Smooth muscle cell (in vitro differentiated cells): ENCODE measurements at regions not wholly inside any gene's neighbourhood (a gene's known extent, or its start where the extent isn't known, plus 50 kb on each side); places are given as distances from the start of the nearest gene placed in this dataset.

Experiments
- DNase-seq: peaks from one replicate; lab custom pipeline; 2025; ENCODE audit not compliant: unreplicated experiment; lab: John Stamatoyannopoulos, UW
- H2AFZ ChIP-seq: fragments of 200-600 bp; sonication (generic); 2 replicates; pipeline ENCODE4 v1.6.0; 2016; ENCODE audit warnings: antibody characterized with exemption, low read depth, mild to moderate bottlenecking
- H3F3A ChIP-seq: fragments of 200-600 bp; sonication (generic); 2 replicates; pipeline ENCODE4 v1.6.0; 2017; ENCODE audit warnings: antibody characterized with exemption, low read depth
- H3K27ac ChIP-seq: fragments of 200-600 bp; sonication (generic); 2 replicates; pipeline ENCODE4 v1.5.1; 2016; ENCODE audit warnings: low read depth, mild to moderate bottlenecking
- H3K27me3 ChIP-seq: fragments of 200-600 bp; sonication (generic); 2 replicates; pipeline ENCODE4 v1.6.1; 2016; ENCODE audit warnings: low read depth, mild to moderate bottlenecking
- H3K36me3 ChIP-seq: fragments of 200-600 bp; sonication (generic); 2 replicates; pipeline ENCODE4 v1.5.1; 2016; ENCODE audit warnings: low read depth
- H3K4me1 ChIP-seq: fragments of 200-600 bp; sonication (generic); 2 replicates; pipeline ENCODE4 v1.5.1; 2016; ENCODE audit warnings: low read depth
- H3K4me2 ChIP-seq: fragments of 200-600 bp; sonication (generic); 2 replicates; pipeline ENCODE4 v1.6.0; 2016; ENCODE audit warnings: mild to moderate bottlenecking
- H3K4me3 ChIP-seq: fragments of 200-600 bp; sonication (generic); 2 replicates; pipeline ENCODE4 v1.5.1; 2016; ENCODE audit warnings: mild to moderate bottlenecking
- H3K79me2 ChIP-seq: fragments of 200-600 bp; sonication (generic); 2 replicates; pipeline ENCODE4 v1.6.0; 2016; ENCODE audit warnings: low read depth, mild to moderate bottlenecking
- H3K9ac ChIP-seq: fragments of 200-600 bp; sonication (generic); 2 replicates; pipeline ENCODE4 v1.6.0; 2016; ENCODE audit warnings: low read depth
- H3K9me3 ChIP-seq: fragments of 200-600 bp; sonication (generic); replicated peaks from 2 replicates; pipeline ENCODE4 v1.5.1; 2016; ENCODE audit warnings: low read depth
- H4K20me1 ChIP-seq: fragments of 200-600 bp; sonication (generic); 2 replicates; pipeline ENCODE4 v1.6.0; 2016; ENCODE audit warnings: low read depth
- WGBS: methylation state at CpG from one replicate; pipeline ENCODE4 v1.1.7; 2016; ENCODE audit warnings: low lambda C conversion rate; 5-methylcytosine and 5-hydroxymethylcytosine counted together
- TF ChIP-seq, protein P1 (sequence below): fragments of 200-600 bp; sonication (generic); IDR thresholded peaks from 2 replicates; pipeline ENCODE4 v1.5.1; 2017; ENCODE audit warnings: borderline replicate concordance, mild to moderate bottlenecking, antibody characterized with exemption; ENCODE audit not compliant: insufficient read depth, poor library complexity, severe bottlenecking

DNA sequence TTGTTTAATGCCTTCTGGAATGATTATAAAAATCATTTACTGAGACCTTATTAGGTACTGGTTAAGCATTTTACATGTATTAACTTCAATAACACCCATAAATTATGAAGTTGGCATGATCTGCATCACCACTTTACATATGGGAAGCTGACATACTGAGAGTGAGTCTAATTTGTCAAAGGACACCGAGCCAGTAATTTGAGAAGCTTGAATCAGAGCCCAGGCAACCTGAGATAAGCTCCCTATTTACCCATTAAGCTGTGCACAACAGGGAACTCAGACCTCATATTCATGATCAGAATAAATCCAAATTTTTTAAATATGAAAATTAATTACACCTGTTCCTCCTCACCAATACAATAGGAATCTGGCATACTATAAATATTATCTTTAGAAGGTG, 247.9 kb upstream of the EPHA5 start:
- TF ChIP-seq, protein P1, sequence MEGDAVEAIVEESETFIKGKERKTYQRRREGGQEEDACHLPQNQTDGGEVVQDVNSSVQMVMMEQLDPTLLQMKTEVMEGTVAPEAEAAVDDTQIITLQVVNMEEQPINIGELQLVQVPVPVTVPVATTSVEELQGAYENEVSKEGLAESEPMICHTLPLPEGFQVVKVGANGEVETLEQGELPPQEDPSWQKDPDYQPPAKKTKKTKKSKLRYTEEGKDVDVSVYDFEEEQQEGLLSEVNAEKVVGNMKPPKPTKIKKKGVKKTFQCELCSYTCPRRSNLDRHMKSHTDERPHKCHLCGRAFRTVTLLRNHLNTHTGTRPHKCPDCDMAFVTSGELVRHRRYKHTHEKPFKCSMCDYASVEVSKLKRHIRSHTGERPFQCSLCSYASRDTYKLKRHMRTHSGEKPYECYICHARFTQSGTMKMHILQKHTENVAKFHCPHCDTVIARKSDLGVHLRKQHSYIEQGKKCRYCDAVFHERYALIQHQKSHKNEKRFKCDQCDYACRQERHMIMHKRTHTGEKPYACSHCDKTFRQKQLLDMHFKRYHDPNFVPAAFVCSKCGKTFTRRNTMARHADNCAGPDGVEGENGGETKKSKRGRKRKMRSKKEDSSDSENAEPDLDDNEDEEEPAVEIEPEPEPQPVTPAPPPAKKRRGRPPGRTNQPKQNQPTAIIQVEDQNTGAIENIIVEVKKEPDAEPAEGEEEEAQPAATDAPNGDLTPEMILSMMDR: no peak
- WGBS: 68% methylated on average over 1 of the region's 1 CpG
- DNase-seq: no peak
- Histone ChIP-seq H3K9me3 (no peaks in the 10 kb centered on the region), H3F3A (no peaks in the 10 kb centered on the region), H3K9ac (no peak overlapping the region), H3K36me3 (no peaks in the 10 kb centered on the region), H2AFZ (no peak overlapping the region), H3K4me1 (peaks cover 8% of the 10 kb centered on the region), H3K27me3 (no peaks in the 10 kb centered on the region), H3K4me2 (no peak overlapping the region), H3K27ac (no peak overlapping the region), H4K20me1 (no peaks in the 10 kb centered on the region), H3K4me3 (no peak overlapping the region), H3K79me2 (no peaks in the 10 kb centered on the region)

DNA sequence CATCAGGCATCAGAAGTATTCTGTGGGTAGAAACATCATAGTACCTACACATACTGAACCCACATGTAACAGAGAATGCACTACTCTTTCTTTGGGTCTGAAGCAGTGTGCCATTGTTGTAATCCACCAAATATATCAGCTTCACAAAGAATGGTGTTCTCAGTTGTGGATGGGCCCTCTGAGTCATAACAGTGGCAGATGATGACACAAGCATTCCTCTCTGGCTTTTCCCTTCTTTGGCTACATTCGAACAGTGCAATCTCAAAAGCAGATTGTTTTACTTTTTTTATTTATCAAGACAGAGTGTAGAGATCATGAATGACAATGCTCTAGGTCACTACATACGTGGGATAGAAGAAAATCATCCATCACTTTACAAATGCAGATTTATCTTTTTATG, 247.2 kb upstream of the EPHA5 start:
- no peak overlapping the region for H2AFZ ChIP-seq
- H4K20me1 ChIP-seq: no peaks in the 10 kb centered on the region
- no peak overlapping the region for H3K4me3 ChIP-seq
- no peak for DNase-seq
- TF ChIP-seq, protein P1: no peak
- H3K4me1 ChIP-seq: peaks cover 8% of the 10 kb centered on the region
- no peaks in the 10 kb centered on the region for H3F3A ChIP-seq
- no peaks in the 10 kb centered on the region for H3K9me3 ChIP-seq
- no peak overlapping the region for H3K9ac ChIP-seq
- WGBS: 39% methylated on average over 2 of the region's 2 CpGs
- H3K36me3 ChIP-seq: no peaks in the 10 kb centered on the region
- no peaks in the 10 kb centered on the region for H3K27me3 ChIP-seq
- peak overlapping the region; percentile 35 for H3K4me2 ChIP-seq
- H3K79me2 ChIP-seq: no peaks in the 10 kb centered on the region
- H3K27ac ChIP-seq: peak overlapping the region; percentile 28

- H4K20me1 ChIP-seq: no peaks in the 10 kb centered on the region
- no peak for DNase-seq
- H3K4me3 ChIP-seq: no peak overlapping the region
- H3K36me3 ChIP-seq: no peaks in the 10 kb centered on the region
- H3K4me2 ChIP-seq: no peak overlapping the region
- TF ChIP-seq, protein P1: no peak
- WGBS: 76% methylated on average over 1 of the region's 1 CpG
- H3K9ac ChIP-seq: no peak overlapping the region
- H2AFZ ChIP-seq: no peak overlapping the region
- H3K27ac ChIP-seq: no peak overlapping the region
- H3K9me3 ChIP-seq: no peaks in the 10 kb centered on the region
- no peaks in the 10 kb centered on the region for H3K4me1 ChIP-seq
- H3K79me2 ChIP-seq: no peaks in the 10 kb centered on the region
- no peaks in the 10 kb centered on the region for H3F3A ChIP-seq
- H3K27me3 ChIP-seq: no peaks in the 10 kb centered on the region
These were observed 241.4 kb upstream of the EPHA5 start for GRCh38 chr4:65911720-65912119.

GRCh38 chr4:65893957-65894755, 223.9 kb upstream of the EPHA5 start:
- TF ChIP-seq, protein P1: no peak
- H3K79me2 ChIP-seq: no peaks in the 10 kb centered on the region
- no peak overlapping the region for H3K4me2 ChIP-seq
- H3K4me3 ChIP-seq: no peak overlapping the region
- H2AFZ ChIP-seq: no peak overlapping the region
- no peaks in the 10 kb centered on the region for H3K27me3 ChIP-seq
- WGBS: 66% methylated on average over 6 of the region's 6 CpGs
- no peaks in the 10 kb centered on the region for H3K4me1 ChIP-seq
- DNase-seq: no peak
- no peaks in the 10 kb centered on the region for H3K9me3 ChIP-seq
- H3F3A ChIP-seq: no peaks in the 10 kb centered on the region
- H3K9ac ChIP-seq: no peak overlapping the region
- no peaks in the 10 kb centered on the region for H4K20me1 ChIP-seq
- no peak overlapping the region for H3K27ac ChIP-seq
- no peaks in the 10 kb centered on the region for H3K36me3 ChIP-seq
